H9 (cell line): ENCODE measurements at regions not wholly inside any gene's neighbourhood (a gene's known extent, or its start where the extent isn't known, plus 50 kb on each side); places are given as distances from the start of the nearest gene placed in this dataset.

Experiments used
- DNase-seq: peaks from one replicate; pipeline ENCODE4 v3.0.0-alpha.2; 2017
- H2AFZ ChIP-seq: one replicate; pipeline ENCODE4 v1.6.1; 2013; ENCODE audit warnings: mild to moderate bottlenecking, low read length, control low read depth, moderate library complexity
- H2AK5ac ChIP-seq: 2 replicates; pipeline ENCODE4 v1.6.1; 2013; ENCODE audit warnings: low read length, control low read depth, mixed read lengths; ENCODE audit not compliant: insufficient read length
- H2BK120ac ChIP-seq: one replicate; pipeline ENCODE4 v1.6.1; 2013; ENCODE audit warnings: low read depth, mild to moderate bottlenecking, low read length, control low read depth, inconsistent platforms; ENCODE audit not compliant: poor library complexity, severe bottlenecking
- H2BK12ac ChIP-seq: 2 replicates; pipeline ENCODE4 v1.6.1; 2013; ENCODE audit warnings: low read length, control low read depth, mixed read lengths, low read depth; ENCODE audit not compliant: insufficient read length
- H2BK15ac ChIP-seq: 2 replicates; pipeline ENCODE4 v1.6.1; 2013; ENCODE audit warnings: low read depth, low read length, control low read depth
- H2BK20ac ChIP-seq: one replicate; pipeline ENCODE4 v1.6.1; 2013; ENCODE audit warnings: low read depth, mild to moderate bottlenecking, low read length, control low read depth, inconsistent platforms; ENCODE audit not compliant: poor library complexity, severe bottlenecking
- H2BK5ac ChIP-seq: 2 replicates; pipeline ENCODE4 v1.6.1; 2013; ENCODE audit warnings: low read length, control low read depth, mixed read lengths; ENCODE audit not compliant: insufficient read length
- H3K14ac ChIP-seq: 2 replicates; pipeline ENCODE4 v1.6.1; 2013; ENCODE audit warnings: low read length, control low read depth; ENCODE audit not compliant: insufficient read depth
- H3K18ac ChIP-seq: 2 replicates; pipeline ENCODE4 v1.6.1; 2013; ENCODE audit warnings: low read depth, mild to moderate bottlenecking, mixed read lengths, low read length, control low read depth; ENCODE audit not compliant: insufficient read length
- H3K23ac ChIP-seq: 2 replicates; pipeline ENCODE4 v1.6.1; 2013; ENCODE audit warnings: low read length, control low read depth, mixed read lengths, low read depth; ENCODE audit not compliant: insufficient read length
- H3K23me2 ChIP-seq: 2 replicates; pipeline ENCODE4 v1.6.1; 2013; ENCODE audit warnings: low read depth, mild to moderate bottlenecking, mixed read lengths, low read length, control low read depth; ENCODE audit not compliant: insufficient read length, poor library complexity, severe bottlenecking
- H3K27ac ChIP-seq: 2 replicates; pipeline ENCODE4 v1.5.1; 2013; ENCODE audit warnings: low read length, control low read depth, mixed read lengths, low read depth; ENCODE audit not compliant: insufficient read length
- H3K27me3 ChIP-seq: 2 replicates; pipeline ENCODE4 v1.6.1; 2013; ENCODE audit warnings: low read length, control low read depth, inconsistent platforms; ENCODE audit not compliant: insufficient read depth
- H3K4ac ChIP-seq: 2 replicates; pipeline ENCODE4 v1.6.1; 2013; ENCODE audit warnings: low read depth, mild to moderate bottlenecking, control low read depth, inconsistent platforms, low read length, moderate library complexity
- H3K4me1 ChIP-seq: 2 replicates; pipeline ENCODE4 v1.6.1; 2013; ENCODE audit warnings: low read length, control low read depth, inconsistent platforms; ENCODE audit not compliant: insufficient read depth
- H3K4me2 ChIP-seq: 2 replicates; pipeline ENCODE4 v1.6.1; 2013; ENCODE audit warnings: low read length, control low read depth, mixed read lengths; ENCODE audit not compliant: insufficient read length, insufficient read depth
- H3K56ac ChIP-seq: 2 replicates; pipeline ENCODE4 v1.6.1; 2013; ENCODE audit warnings: low read depth, mild to moderate bottlenecking, mixed read lengths, low read length, control low read depth; ENCODE audit not compliant: insufficient read length
- H3K79me1 ChIP-seq: 2 replicates; pipeline ENCODE4 v1.6.1; 2013; ENCODE audit warnings: low read depth, mild to moderate bottlenecking, moderate library complexity, low read length, control low read depth, inconsistent platforms; ENCODE audit not compliant: insufficient read depth, poor library complexity, severe bottlenecking
- H3K79me2 ChIP-seq: 2 replicates; pipeline ENCODE4 v1.6.1; 2013; ENCODE audit warnings: low read length, control low read depth, inconsistent platforms; ENCODE audit not compliant: insufficient read depth
- H3K9ac ChIP-seq: 2 replicates; pipeline ENCODE4 v1.6.1; 2013; ENCODE audit warnings: low read length, control low read depth, mixed read lengths; ENCODE audit not compliant: insufficient read length; ENCODE audit errors: extremely low read depth
- H3K9me3 ChIP-seq: one replicate; pipeline ENCODE4 v1.6.1; 2013; ENCODE audit warnings: low read depth, low read length, inconsistent platforms; ENCODE audit not compliant: control insufficient read depth
- H3T11ph ChIP-seq: one replicate; pipeline ENCODE4 v1.6.1; 2013; ENCODE audit warnings: mild to moderate bottlenecking, low read length, control low read depth, inconsistent platforms
- H4K20me1 ChIP-seq: one replicate; pipeline ENCODE4 v1.6.1; 2013; ENCODE audit not compliant: control insufficient read depth, insufficient read length, insufficient read depth
- H4K5ac ChIP-seq: 2 replicates; pipeline ENCODE4 v1.6.1; 2013; ENCODE audit warnings: low read depth, mild to moderate bottlenecking, mixed read lengths, low read length, control low read depth; ENCODE audit not compliant: insufficient read length
- H4K8ac ChIP-seq: replicated peaks from 2 replicates; pipeline ENCODE4 v1.6.1; 2013; ENCODE audit warnings: low read length, control low read depth, mixed read lengths, low read depth; ENCODE audit not compliant: insufficient read length
- H4K91ac ChIP-seq: 2 replicates; pipeline ENCODE4 v1.6.1; 2013; ENCODE audit warnings: low read depth, mild to moderate bottlenecking, moderate library complexity, mixed read lengths, low read length, control low read depth; ENCODE audit not compliant: insufficient read length
- H3K27ac Mint-ChIP-seq, 3 experiments: 2 replicates in 2 of 3; 3 replicates in 1 of 3; pipeline ENCODE4 v1.8.0; 2020 to 2021; ENCODE audit warnings: mixed read lengths in 3 of 3, mild to moderate bottlenecking in 1 of 3, moderate library complexity in 1 of 3
- H3K27me3 Mint-ChIP-seq: 2 replicates; pipeline ENCODE4 v1.8.0; 2021; ENCODE audit warnings: low read depth, mild to moderate bottlenecking, moderate library complexity, mixed read lengths
- H3K36me3 Mint-ChIP-seq, 3 experiments: 2 replicates in 2 of 3; 3 replicates in 1 of 3; pipeline ENCODE4 v1.8.0; 2020 to 2021; ENCODE audit warnings: low read depth in 3 of 3, mixed read lengths in 3 of 3; ENCODE audit not compliant: insufficient read depth in 1 of 3
- H3K4me1 Mint-ChIP-seq, 2 experiments: 2 replicates each; pipeline ENCODE4 v1.8.0; 2020; ENCODE audit warnings: mixed read lengths in 2 of 2
- H3K4me3 Mint-ChIP-seq, 2 experiments: 2 replicates in 1 of 2; 3 replicates in 1 of 2; pipeline ENCODE4 v1.8.0; 2020 to 2021; ENCODE audit warnings: mild to moderate bottlenecking in 2 of 2, mixed read lengths in 2 of 2, moderate library complexity in 1 of 2
- H3K9me3 Mint-ChIP-seq, 2 experiments: 2 replicates in 1 of 2; 3 replicates in 1 of 2; pipeline ENCODE4 v1.8.0; 2020; ENCODE audit warnings: mild to moderate bottlenecking in 2 of 2, mixed read lengths in 2 of 2, moderate library complexity in 1 of 2
- WGBS: extraction: QIAGEN DNeasy Blood & Tissue Kit; methylation state at CpG from one replicate; pipeline ENCODE4 v1.1.7; 2013; ENCODE audit warnings: missing lambda C conversion rate, low lambda C conversion rate, mixed read lengths; ENCODE audit not compliant: insufficient read length; ENCODE audit errors: extremely low coverage; 5-methylcytosine and 5-hydroxymethylcytosine counted together
- TF ChIP-seq, protein P1 (sequence below): fragments of 200-600 bp; sonication (generic); conservative IDR thresholded peaks from 3 replicates; pipeline ENCODE4 v1.8.0; 2021; ENCODE audit warnings: antibody characterized with exemption, mild to moderate bottlenecking

DNA sequence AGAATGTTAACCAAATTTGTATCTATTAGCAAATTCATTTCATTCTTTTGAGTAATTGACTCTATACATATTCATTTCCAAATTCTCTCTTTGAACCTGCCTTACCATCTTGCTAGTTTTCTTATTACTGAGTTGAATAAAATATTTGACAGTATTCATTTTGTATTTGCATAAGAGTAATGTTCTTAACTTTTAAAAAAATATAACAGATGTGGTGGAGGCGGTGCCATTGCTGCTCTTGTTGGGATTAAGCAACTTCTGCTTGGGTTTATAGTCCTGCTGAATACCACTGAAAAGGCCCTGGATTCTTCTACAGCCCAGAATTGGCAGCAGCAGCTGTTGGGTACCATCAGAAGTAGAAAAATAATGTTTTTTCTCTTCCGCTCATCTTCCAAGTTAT, 148.9 kb upstream of the PEX5L start:
- Histone ChIP-seq H4K8ac (no peak overlapping the region), H3K9me3 (no peaks in the 10 kb centered on the region), H4K20me1 (no peaks in the 10 kb centered on the region), H2AK5ac (no peak overlapping the region), H3K4me1 (no peaks in the 10 kb centered on the region), H4K91ac (no peak overlapping the region), H3K27ac (no peak overlapping the region), H2BK15ac (no peak overlapping the region), H2BK20ac (no peak overlapping the region), H3K27me3 (no peaks in the 10 kb centered on the region), H3K56ac (no peak overlapping the region), H3K23me2 (no peaks in the 10 kb centered on the region), H3T11ph (no peak overlapping the region), H3K9ac (no peak overlapping the region), H4K5ac (no peak overlapping the region), H3K4me2 (no peak overlapping the region), H3K18ac (no peak overlapping the region), H2BK12ac (no peak overlapping the region), H2BK5ac (no peak overlapping the region), H3K79me1 (no peaks in the 10 kb centered on the region), H2BK120ac (no peak overlapping the region), H2AFZ (no peak overlapping the region), H3K23ac (no peak overlapping the region), H3K79me2 (no peaks in the 10 kb centered on the region), H3K4ac (no peak overlapping the region), H3K14ac (no peak overlapping the region)
- no peaks in the 10 kb centered on the region for H3K27me3 Mint-ChIP-seq
- no peaks in the 10 kb centered on the region for H3K9me3 Mint-ChIP-seq
- no peak overlapping the region for H3K27ac Mint-ChIP-seq
- no peak overlapping the region for H3K4me3 Mint-ChIP-seq
- H3K36me3 Mint-ChIP-seq: no peaks in the 10 kb centered on the region
- peaks cover 3% of the 10 kb centered on the region in 2 experiments for H3K4me1 Mint-ChIP-seq
- no peak for DNase-seq
- WGBS: no CpG with 5 or more reads among the region's 2 CpGs
- TF ChIP-seq, protein P1, sequence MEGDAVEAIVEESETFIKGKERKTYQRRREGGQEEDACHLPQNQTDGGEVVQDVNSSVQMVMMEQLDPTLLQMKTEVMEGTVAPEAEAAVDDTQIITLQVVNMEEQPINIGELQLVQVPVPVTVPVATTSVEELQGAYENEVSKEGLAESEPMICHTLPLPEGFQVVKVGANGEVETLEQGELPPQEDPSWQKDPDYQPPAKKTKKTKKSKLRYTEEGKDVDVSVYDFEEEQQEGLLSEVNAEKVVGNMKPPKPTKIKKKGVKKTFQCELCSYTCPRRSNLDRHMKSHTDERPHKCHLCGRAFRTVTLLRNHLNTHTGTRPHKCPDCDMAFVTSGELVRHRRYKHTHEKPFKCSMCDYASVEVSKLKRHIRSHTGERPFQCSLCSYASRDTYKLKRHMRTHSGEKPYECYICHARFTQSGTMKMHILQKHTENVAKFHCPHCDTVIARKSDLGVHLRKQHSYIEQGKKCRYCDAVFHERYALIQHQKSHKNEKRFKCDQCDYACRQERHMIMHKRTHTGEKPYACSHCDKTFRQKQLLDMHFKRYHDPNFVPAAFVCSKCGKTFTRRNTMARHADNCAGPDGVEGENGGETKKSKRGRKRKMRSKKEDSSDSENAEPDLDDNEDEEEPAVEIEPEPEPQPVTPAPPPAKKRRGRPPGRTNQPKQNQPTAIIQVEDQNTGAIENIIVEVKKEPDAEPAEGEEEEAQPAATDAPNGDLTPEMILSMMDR: no peak
